ENCODE measurements at regions not wholly inside any gene's neighbourhood (a gene's known extent, or its start where the extent isn't known, plus 50 kb on each side); places are given as distances from the start of the nearest gene placed in this dataset.
"Not testable (repeated sequence)": the region's sequence is repeated elsewhere in the genome, so short reads cannot be mapped to it uniquely, and the experiment has no call there.

GRCh38 chr2:150260636-150261035, 226.8 kb downstream of the RND3 start:
- H3K4me3 ChIP-seq (replicated peaks; ENCODE audit: low read depth, low read length), result no peak overlapping the region
- no peak for TF ChIP-seq CTCF (IDR thresholded peaks at IDR 0.05; ENCODE audit: insufficient read depth, low read length, poor library complexity, severe bottlenecking)
- DNase-seq (ENCODE audit: extremely low read depth, insufficient read length), result no peak
- no peaks in the 10 kb centered on the region for H3K36me3 ChIP-seq (ENCODE audit: control insufficient read depth, insufficient read depth, low read length)
- H3K27me3 ChIP-seq (replicated peaks; ENCODE audit: control insufficient read depth, insufficient read depth, low read length), result no peaks in the 10 kb centered on the region

GRCh38 chr2:150259746-150260145, 227.7 kb downstream of the RND3 start:
- Histone ChIP-seq H3K4me3 (replicated peaks; ENCODE audit: low read depth, low read length) (no peak overlapping the region), H3K36me3 (ENCODE audit: control insufficient read depth, insufficient read depth, low read length) (no peaks in the 10 kb centered on the region), H3K27me3 (replicated peaks; ENCODE audit: control insufficient read depth, insufficient read depth, low read length) (no peaks in the 10 kb centered on the region)
- DNase-seq (ENCODE audit: extremely low read depth, insufficient read length), result no peak
- TF ChIP-seq CTCF (IDR thresholded peaks at IDR 0.05; ENCODE audit: insufficient read depth, low read length, poor library complexity, severe bottlenecking), result no peak

GRCh38 chr2:150258781-150259307, 228.6 kb downstream of the RND3 start:
- no peak overlapping the region for H3K4me3 ChIP-seq (replicated peaks; ENCODE audit: low read depth, low read length)
- no peak for DNase-seq (ENCODE audit: extremely low read depth, insufficient read length)
- no peaks in the 10 kb centered on the region for H3K36me3 ChIP-seq (ENCODE audit: control insufficient read depth, insufficient read depth, low read length)
- H3K27me3 ChIP-seq (replicated peaks; ENCODE audit: control insufficient read depth, insufficient read depth, low read length), result no peaks in the 10 kb centered on the region
- TF ChIP-seq CTCF (IDR thresholded peaks at IDR 0.05; ENCODE audit: insufficient read depth, low read length, poor library complexity, severe bottlenecking), result no peak

- Histone ChIP-seq H3K27me3 (replicated peaks; ENCODE audit: control insufficient read depth, insufficient read depth, low read length) (no peaks in the 10 kb centered on the region), H3K36me3 (ENCODE audit: control insufficient read depth, insufficient read depth, low read length) (no peaks in the 10 kb centered on the region), H3K4me3 (replicated peaks; ENCODE audit: low read depth, low read length) (no peak overlapping the region)
- TF ChIP-seq CTCF (IDR thresholded peaks at IDR 0.05; ENCODE audit: insufficient read depth, low read length, poor library complexity, severe bottlenecking), result no peak
- DNase-seq (ENCODE audit: extremely low read depth, insufficient read length), result no peak
Measured at GRCh38 chr2:150256736-150257135, 230.7 kb downstream of the RND3 start.

- no peak for TF ChIP-seq CTCF (IDR thresholded peaks at IDR 0.05; ENCODE audit: insufficient read depth, low read length, poor library complexity, severe bottlenecking)
- H3K36me3 ChIP-seq (ENCODE audit: control insufficient read depth, insufficient read depth, low read length), result no peaks in the 10 kb centered on the region
- no peaks in the 10 kb centered on the region for H3K27me3 ChIP-seq (replicated peaks; ENCODE audit: control insufficient read depth, insufficient read depth, low read length)
- no peak for DNase-seq (ENCODE audit: extremely low read depth, insufficient read length)
- H3K4me3 ChIP-seq (replicated peaks; ENCODE audit: low read depth, low read length), result no peak overlapping the region
Measured at GRCh38 chr2:150255528-150255927, 231.9 kb downstream of the RND3 start.

- DNase-seq (ENCODE audit: extremely low read depth, insufficient read length); H3K36me3 ChIP-seq (ENCODE audit: control insufficient read depth, insufficient read depth, low read length); H3K4me3 ChIP-seq (replicated peaks; ENCODE audit: low read depth, low read length); H3K27me3 ChIP-seq (replicated peaks; ENCODE audit: control insufficient read depth, insufficient read depth, low read length): not testable (repeated sequence)
Measured at GRCh38 chr2:150249735-150250134, 237.7 kb downstream of the RND3 start.
